AG10803 (cell line): ENCODE measurements at regions not wholly inside any gene's neighbourhood (a gene's known extent, or its start where the extent isn't known, plus 50 kb on each side); places are given as distances from the start of the nearest gene placed in this dataset.

Source experiments
- DNase-seq: peaks from one replicate; pipeline ENCODE4 v3.0.0; 2010; ENCODE audit warnings: low read depth
- H3K4me3 ChIP-seq: 2 replicates; pipeline ENCODE4 v1.5.1; 2011; ENCODE audit warnings: mild to moderate bottlenecking, low read length, control low read depth
- TF ChIP-seq, protein P1 (sequence below): conservative IDR thresholded peaks from 2 replicates; pipeline ENCODE4 v1.5.1; 2011; ENCODE audit warnings: mild to moderate bottlenecking, low read length, control low read depth, inconsistent platforms

DNA sequence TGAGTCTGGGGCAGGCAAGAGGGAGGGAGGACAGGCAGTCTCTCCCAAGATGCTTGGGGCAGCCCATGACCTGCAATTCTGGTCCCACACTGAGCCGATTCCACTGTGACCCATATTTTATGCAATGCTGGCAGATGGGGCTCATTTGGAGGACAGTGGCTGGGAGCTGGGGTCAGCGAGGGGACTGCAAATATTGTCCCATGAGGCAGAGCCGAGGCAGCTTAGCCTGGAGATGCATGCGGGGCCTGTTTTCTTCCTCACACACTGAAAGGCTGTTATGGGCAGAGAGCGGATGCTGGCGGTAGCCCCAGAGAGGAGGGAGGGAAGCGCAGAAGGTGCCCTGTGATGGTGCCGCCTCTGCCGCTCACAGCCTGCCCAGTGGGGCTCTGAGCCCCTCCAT, 128.5 kb upstream of the POU3F1 start:
- H3K4me3 ChIP-seq, result no peak overlapping the region
- TF ChIP-seq, protein P1, sequence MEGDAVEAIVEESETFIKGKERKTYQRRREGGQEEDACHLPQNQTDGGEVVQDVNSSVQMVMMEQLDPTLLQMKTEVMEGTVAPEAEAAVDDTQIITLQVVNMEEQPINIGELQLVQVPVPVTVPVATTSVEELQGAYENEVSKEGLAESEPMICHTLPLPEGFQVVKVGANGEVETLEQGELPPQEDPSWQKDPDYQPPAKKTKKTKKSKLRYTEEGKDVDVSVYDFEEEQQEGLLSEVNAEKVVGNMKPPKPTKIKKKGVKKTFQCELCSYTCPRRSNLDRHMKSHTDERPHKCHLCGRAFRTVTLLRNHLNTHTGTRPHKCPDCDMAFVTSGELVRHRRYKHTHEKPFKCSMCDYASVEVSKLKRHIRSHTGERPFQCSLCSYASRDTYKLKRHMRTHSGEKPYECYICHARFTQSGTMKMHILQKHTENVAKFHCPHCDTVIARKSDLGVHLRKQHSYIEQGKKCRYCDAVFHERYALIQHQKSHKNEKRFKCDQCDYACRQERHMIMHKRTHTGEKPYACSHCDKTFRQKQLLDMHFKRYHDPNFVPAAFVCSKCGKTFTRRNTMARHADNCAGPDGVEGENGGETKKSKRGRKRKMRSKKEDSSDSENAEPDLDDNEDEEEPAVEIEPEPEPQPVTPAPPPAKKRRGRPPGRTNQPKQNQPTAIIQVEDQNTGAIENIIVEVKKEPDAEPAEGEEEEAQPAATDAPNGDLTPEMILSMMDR, result no peak

DNA sequence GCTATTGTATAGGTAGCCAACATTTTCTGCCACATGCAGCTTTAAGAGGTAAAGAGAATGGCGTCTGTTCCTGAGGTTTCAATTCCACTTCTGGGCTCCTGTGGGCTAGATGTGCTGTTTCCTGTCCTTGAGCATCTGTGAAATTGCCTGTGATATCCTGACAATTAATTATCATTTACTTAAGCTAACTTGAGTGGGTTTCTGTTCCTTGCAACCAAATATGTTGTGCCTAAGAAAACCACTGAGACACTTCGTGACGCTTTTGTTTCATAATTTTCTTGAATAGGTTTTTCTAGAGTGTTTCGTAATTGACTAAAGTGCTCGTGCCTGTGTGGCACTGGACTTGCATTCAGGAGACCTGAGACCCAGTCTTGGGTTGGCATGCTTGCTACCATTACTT, 127.3 kb upstream of the POU3F1 start:
- DNase-seq, result no peak
- no peak overlapping the region for H3K4me3 ChIP-seq
- TF ChIP-seq, protein P1, result no peak

More for the DNA sequence above, 128.5 kb upstream of the POU3F1 start:
- DNase-seq, result no peak

DNA sequence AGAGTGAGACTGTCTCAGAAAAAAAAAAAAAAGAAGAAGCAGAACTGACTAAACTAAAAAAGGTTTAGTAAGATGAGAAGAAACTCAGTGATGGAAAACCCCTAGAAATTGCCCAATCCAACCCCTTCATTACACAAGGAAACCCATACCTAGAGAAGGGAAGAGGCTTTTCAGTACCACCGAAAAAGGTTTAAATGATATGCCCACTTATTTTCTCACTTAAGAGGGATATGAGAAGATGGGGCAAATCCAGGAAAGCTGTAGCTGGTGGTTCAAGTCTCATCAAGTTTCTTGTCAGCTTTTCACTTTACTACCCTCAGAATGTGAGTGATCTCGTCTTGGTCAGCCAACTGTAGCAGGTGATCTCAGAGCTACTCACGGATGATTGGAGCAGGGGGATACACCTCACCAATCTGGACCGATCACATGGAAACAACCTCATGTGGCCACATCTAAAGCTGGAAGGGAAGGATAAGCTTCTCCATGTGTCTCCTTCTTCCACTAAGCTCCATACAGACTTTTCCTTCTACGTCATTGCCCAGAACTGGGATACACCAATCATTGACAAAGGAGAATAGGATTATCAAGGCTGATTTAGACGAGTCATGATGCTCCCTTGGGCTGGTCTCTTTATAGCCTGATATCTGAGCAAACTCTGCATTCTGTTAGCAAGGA, 126.7 kb upstream of the POU3F1 start:
- no peak for DNase-seq
- TF ChIP-seq, protein P1, result no peak
- no peak overlapping the region for H3K4me3 ChIP-seq

DNA sequence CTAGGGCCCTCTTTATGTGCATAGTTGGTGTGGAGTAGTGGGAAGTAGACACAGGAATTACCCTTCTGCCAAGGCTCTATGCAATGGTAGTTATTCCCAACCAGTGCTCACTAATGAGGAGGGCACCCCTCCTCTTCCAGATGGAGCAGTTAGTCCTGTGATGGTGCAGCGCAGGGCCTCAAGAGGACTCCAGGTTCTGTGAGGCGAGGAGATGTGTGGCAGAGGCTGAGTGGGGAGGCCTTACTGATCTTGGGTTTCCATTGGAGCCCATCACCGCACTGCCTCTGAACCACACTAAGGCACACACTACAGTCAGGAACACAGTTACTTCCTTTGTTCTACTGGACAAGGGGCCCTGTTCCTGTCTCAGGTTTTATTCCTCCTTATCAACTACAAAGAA, 122.5 kb upstream of the POU3F1 start:
- H3K4me3 ChIP-seq, result no peak overlapping the region
- TF ChIP-seq, protein P1, result no peak
- DNase-seq, result no peak

DNA sequence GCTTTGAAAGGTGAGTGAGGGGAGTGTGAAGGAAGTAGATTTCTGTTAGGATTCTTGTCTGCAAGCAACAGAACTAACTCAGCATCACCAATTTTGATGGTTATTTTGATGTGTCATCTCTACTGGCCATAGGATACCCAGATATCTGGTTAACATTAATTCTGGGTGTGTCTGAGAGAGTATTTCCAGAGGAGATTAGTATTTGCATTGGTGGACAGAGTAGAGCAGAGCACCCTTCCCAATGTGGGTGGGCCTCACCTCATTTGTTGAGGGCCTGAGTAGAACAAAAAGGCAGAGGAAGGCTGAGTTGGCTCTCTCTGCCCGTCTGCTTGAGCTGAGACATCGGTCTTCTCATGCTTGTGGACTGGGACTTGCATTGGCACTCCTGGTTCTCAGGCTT, 121.8 kb upstream of the POU3F1 start:
- H3K4me3 ChIP-seq, result no peak overlapping the region
- no peak for DNase-seq
- TF ChIP-seq, protein P1, result no peak

DNA sequence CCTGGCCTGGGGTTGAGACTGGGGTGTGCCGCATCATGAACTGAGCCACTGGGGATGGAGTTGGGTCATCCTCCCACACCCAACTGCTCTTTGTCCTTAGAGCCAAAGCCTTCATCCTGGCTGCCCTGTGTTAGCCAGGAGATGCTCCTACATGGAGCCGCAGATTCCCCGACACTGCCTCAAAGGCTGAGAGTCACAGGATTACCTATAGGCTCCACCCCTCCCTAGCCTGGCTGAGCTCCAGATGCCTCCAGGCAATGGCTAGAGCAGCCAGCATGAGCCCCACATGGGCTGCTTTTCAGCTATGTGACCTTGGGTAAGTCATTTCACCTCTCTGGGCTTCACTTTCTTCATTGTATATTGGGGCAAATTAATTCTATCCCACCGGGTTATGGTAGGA, 119.9 kb upstream of the POU3F1 start:
- no peak for DNase-seq
- TF ChIP-seq, protein P1, result no peak
- no peak overlapping the region for H3K4me3 ChIP-seq

DNA sequence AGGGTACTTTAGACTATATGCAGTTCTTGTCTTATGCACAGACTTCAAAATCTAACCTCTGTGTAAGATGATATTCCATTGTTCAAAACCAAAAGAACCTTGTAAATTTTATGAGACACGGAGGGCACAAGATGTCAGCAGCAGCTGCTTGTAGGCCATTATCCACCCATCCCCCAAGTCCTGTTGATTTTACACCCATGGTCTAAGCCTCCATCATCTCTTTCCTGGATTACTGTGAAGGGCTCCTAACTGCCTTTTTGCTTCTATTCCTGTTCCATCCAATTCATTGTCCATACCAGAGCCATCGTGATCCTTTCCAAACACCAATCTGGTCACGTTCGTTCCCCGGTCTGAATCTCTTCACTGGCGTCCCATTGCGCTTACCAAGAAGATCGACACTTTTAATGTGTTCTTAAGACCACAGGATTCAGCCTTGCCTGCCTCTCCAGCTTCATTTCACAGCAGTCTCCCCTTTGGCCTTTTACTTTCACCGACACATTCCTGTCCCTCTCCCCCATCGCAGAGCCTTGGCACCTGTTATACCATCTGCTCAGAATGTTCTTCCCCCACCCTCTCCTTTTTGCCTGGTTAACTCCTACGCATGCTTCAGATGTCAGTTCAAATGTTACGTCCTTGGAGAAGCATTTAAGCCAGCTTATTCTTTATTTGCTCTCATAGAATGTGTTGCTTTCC, 107.3 kb upstream of the POU3F1 start:
- DNase-seq, result no peak
- H3K4me3 ChIP-seq, result no peak overlapping the region
- TF ChIP-seq, protein P1, result no peak
